ENCODE measurements at regions not wholly inside any gene's neighbourhood (a gene's known extent, or its start where the extent isn't known, plus 50 kb on each side); places are given as distances from the start of the nearest gene placed in this dataset.

DNA sequence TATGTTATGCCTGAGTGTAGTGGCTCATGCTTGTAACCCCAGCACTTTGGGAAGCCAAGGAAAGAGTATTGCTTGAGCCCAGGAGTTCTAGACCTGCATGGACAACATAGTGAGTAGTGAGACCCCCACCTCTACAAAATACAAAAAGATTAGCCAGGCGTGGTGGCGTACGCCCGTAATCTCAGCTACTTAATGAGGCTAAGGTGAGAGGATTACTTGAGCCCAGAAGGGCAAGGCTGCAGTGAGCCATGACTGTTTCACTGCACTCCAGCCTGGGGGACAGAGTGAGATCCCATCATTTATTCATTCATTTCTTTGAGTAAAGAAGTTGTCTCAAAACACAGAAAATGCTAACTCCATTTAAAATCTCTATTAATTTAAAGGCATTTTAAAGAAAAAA, 1061.6 kb downstream of the JRKL start:
- TF ChIP-seq RFX5 (IDR thresholded peaks at IDR 0.05; ENCODE audit: low read depth, low read length) (no peak), BCOR (IDR thresholded peaks at IDR 0.05) (no peak), CHD1 (IDR thresholded peaks at IDR 0.05; ENCODE audit: low read length) (no peak)
- TF ChIP-seq, protein P1, sequence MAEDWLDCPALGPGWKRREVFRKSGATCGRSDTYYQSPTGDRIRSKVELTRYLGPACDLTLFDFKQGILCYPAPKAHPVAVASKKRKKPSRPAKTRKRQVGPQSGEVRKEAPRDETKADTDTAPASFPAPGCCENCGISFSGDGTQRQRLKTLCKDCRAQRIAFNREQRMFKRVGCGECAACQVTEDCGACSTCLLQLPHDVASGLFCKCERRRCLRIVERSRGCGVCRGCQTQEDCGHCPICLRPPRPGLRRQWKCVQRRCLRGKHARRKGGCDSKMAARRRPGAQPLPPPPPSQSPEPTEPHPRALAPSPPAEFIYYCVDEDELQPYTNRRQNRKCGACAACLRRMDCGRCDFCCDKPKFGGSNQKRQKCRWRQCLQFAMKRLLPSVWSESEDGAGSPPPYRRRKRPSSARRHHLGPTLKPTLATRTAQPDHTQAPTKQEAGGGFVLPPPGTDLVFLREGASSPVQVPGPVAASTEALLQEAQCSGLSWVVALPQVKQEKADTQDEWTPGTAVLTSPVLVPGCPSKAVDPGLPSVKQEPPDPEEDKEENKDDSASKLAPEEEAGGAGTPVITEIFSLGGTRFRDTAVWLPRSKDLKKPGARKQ (CRISPR knock-in tag; IDR thresholded peaks at IDR 0.05) = no peak

Measured in K562 (cell line).